Bone marrow (tissue), 2 donors: ENCODE measurements at regions not wholly inside any gene's neighbourhood (a gene's known extent, or its start where the extent isn't known, plus 50 kb on each side); places are given as distances from the start of the nearest gene placed in this dataset.

Source experiments
- DNase-seq, 2 donors: peaks; one replicate each; lab custom pipeline; 2025; lab: John Stamatoyannopoulos, UW

GRCh38 chr9:80928697-80929096, 760.6 kb downstream of the TLE1 start:
- DNase-seq: no peak

DNA sequence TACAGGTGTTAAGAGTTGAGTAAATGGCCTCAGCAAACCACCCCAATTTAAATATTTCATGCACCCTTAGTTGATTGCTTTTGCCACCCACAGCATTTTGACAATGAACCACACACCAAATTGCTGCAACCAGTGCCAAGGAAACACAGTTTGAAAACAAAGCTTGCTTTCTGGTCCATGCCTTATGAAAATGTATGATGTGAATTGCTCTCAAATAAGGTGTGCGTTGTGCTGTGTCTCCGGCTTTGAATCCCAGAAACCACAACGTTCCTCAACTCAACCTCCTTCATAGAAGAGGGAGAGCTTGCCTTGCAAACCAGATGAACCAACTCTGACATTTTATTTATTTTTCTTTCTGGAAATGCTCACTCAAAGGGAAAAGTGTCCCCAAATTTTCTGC, 762.7 kb downstream of the TLE1 start:
- DNase-seq: no peak

- DNase-seq: no peak
Observed at GRCh38 chr9:80922544-80922943, 766.8 kb downstream of the TLE1 start.

- no peak for DNase-seq
Observed at GRCh38 chr9:80906728-80907127, 782.6 kb downstream of the TLE1 start.

- DNase-seq: no peak
Observed at GRCh38 chr9:80899208-80899607, 790.1 kb downstream of the TLE1 start.

DNA sequence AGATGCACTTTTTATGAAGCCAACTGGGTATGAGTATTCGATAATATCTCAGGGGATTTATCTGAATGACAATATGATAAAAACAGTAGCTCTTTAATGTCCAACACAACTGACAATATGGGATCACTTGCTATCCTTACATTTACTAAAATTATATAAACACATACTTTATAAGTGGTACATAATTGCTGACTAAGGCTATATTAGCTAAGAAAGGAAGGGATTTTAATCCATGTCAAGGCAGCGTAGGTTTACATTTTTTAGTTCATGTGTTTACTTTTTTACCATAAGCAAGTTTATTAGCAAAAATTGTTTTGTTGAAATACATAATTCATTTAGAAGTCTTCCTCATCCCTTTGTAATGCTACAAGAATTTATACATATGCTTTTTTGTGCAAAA, 796.2 kb downstream of the TLE1 start:
- DNase-seq: no peak

DNA sequence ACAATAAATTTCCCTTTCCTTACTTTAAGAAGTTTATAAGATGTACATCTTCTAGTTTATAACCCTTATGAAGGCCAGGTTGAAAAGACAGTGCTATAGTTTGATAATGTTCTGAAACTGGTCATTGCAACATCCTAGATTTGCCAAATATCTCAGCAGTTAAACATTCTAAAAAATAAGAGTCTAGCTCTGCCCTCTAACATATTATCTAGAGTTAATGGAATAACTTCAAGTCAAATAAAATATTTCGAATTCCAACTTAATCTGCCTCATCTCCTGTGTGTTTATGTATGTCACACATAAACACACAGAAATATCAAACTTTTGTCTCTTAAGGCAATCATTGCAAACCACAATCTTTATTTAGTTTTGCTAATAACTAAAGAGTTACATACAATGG, 796.6 kb downstream of the TLE1 start:
- no peak for DNase-seq

GRCh38 chr9:80890124-80890523, 799.2 kb downstream of the TLE1 start:
- DNase-seq: no peak

DNA sequence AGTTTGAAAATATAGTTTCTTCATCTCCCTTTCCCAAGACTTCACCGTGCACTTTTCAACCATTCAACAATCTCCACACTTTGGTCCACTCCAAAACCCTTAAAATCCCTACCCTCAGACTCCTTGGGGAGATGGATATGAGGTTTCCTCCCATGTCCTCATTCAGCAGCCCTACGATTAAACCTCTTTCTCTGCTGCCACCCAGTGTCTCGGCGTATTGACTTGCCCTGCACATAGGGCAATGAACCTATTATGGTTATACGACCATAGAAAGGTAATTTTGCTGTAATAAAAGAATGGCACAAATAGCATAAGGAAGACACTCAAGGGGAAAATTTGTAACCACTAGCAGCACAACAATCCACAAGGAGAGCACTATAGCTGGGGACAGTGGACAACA, 803.5 kb downstream of the TLE1 start:
- DNase-seq: no peak

GRCh38 chr9:80883826-80884579, 805.3 kb downstream of the TLE1 start:
- no peak for DNase-seq

DNA sequence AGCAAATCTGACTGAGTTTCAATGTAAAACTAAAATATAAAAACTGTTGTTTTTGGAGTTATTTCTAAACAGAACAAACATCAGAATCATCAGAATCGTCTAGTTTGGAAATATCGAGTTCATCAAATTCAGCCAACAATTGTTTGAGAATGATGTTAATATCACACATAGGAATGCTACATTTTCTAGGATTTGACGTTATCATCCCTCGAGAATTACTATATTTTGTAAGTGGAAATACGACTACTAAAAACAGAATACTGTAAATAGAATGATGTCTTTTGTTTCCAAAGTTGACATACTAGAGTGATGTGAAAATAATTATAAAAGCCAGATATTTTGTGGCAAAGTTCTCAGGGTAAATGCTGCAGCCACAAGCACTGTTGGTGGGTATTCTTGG, 805.9 kb downstream of the TLE1 start:
- DNase-seq: no peak

GRCh38 chr9:80881940-80882339, 807.4 kb downstream of the TLE1 start:
- no peak for DNase-seq

GRCh38 chr9:80881320-80881719, 808.0 kb downstream of the TLE1 start:
- DNase-seq: no peak

- DNase-seq: no peak
Observed at GRCh38 chr9:80878556-80878955, 810.8 kb downstream of the TLE1 start.

DNA sequence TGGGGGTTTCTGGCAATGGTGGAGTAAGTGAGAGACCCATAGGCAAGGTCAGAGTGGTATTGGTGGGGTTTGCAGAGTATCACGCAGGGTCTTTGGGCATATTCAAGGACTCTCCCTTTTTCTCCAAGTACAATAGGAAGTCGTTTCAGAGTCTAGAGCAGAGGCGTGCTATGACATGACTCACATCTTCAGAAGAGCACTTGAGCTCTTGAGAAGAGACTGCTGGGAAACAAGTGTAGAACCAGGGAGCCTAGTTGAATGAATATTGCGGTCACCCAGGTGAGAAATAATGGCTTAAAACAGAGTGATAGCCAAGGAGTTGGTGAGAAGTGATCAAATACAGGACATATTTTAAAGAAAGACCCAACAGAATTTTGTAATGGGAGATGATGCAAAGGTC, 813.4 kb downstream of the TLE1 start:
- DNase-seq: no peak

DNA sequence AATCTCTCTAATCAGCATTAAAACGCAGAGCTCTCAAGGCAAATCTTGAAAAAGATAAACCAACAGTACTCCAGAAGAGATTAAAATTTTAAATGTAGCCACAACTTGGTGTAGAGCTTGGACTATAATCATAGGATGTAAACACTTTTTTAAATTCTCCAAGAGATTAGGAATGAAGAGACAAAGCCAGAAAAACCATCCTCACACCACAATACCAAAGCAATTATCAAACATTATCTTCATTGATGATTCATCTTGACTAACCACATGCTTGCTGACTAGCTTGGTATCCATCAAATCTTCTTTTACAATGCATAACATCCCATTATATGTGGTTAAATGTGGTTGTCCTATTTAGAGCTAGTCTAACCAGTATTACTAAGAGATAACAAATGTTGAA, 815.1 kb downstream of the TLE1 start:
- DNase-seq: no peak

GRCh38 chr9:80873861-80874260, 815.5 kb downstream of the TLE1 start:
- no peak for DNase-seq

DNA sequence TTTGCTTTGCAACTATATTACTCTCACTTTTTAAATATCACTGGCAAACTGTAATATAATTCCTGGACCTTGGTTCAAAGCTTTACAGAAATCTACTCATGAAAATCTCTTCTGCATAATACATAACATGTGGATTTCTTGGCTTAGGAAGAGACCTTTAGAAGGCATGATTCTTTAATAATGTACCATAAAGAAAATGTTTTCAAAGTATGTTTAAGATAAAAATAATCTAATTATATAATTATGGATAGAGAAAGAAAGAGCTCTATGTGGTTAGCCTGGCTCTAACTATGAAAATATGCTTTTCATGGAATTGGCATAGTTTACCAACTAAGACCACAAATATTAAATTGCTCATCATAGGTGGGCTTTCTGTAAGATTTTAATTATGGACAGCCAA, 817.8 kb downstream of the TLE1 start:
- no peak for DNase-seq

- no peak for DNase-seq
Observed at GRCh38 chr9:80867731-80868130, 821.6 kb downstream of the TLE1 start.

DNA sequence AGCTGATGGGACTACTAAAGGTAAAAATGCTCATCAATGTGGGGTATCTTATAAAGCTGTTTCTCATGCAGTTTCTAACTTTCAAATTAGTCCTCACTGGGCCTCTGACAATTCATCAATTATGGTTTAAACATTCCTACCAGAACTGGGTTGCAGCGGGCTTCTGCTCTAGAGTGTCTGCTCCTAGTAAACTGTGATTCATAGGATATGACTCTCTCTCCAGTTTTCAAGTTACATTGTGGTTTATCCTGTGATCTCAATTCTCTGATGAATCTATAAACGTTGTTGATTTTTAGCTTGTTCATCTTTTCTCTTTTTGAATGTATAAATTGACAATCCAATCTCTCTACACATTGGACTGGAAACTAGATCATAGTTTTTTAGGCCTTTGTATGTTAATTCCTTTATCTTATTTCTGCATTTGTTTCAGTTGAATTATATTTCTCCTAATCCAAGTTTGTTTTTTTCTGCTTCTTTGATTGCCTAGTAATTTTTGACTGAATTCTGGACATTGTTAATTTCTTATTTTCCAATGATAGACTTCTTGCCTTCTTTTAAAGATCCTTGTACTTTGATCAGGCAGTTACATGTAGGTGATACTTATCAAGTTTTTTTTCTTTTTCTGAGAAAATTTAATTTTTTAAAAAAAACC, 822.6 kb downstream of the TLE1 start:
- DNase-seq: no peak

DNA sequence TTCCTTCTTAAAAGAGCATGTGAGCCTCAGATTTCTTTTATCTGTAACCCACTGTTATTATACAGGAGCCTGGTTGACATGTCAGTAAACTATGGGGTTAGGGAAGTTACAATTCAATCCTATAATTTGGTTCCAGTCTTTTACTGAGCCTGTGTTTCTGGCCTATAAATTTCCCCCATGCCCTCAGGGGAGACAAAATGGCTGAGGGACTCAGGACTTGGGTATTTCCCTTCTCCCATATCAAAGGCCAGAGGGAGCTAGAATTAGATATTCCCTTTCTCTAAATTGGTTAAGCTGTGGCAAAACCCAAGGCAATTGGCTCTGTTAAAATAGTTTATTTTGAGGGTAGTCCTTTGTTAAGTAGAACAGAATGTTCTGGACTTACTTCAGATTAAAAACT, 823.2 kb downstream of the TLE1 start:
- no peak for DNase-seq

- no peak for DNase-seq
Observed at GRCh38 chr9:80843028-80843427, 846.3 kb downstream of the TLE1 start.

DNA sequence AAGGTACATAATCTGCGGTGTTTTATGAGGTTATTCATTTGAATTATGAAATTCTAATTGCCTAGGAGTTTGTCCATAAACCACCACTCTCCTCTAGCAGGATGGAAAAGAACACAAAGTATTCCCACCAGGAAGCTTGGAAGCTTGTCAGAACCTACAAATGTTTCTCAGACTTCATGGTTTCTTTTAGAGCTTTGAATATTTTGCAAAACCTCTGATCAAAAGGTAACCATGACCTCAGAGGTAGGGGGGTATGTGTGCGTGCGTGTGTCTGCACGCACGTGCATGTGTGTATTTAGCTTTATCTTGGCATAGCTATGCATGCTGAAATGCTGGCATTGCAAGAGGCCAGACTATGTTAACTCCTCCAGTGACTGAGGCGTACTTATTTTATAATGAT, 847.0 kb downstream of the TLE1 start:
- DNase-seq: no peak

DNA sequence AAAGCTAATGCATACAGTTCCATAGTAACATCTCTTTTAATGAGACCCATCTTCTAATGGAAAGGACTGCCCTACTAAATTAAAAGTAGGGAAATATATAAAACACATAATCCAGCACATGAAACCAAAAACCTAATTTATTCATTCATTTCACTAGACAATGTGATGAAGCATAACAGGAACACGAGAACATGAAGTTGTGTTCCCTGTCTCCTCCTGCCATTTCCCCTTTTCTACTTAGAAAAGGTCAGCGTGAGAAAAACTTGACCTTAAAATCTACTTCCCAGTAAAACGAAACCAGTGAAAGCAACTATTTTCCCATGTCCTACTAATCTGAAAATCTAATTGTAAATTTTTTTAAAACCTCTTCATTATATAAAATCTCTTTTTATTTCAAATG, 847.5 kb downstream of the TLE1 start:
- no peak for DNase-seq
